Glutamatergic neuron (in vitro differentiated cells): ENCODE measurements at regions not wholly inside any gene's neighbourhood (a gene's known extent, or its start where the extent isn't known, plus 50 kb on each side); places are given as distances from the start of the nearest gene placed in this dataset.
"Not testable (repeated sequence)": the region's sequence is repeated elsewhere in the genome, so short reads cannot be mapped to it uniquely, and the experiment has no call there.

Experiments
- DNase-seq: peaks from one replicate; pipeline ENCODE4 v3.0.0; 2022
- H3K27ac Mint-ChIP-seq: one replicate; pipeline ENCODE4 v1.8.0; 2020; ENCODE audit warnings: mild to moderate bottlenecking, mixed read lengths, inconsistent platforms; ENCODE audit not compliant: unreplicated experiment
- H3K27me3 Mint-ChIP-seq: one replicate; pipeline ENCODE4 v1.8.0; 2020; ENCODE audit warnings: mild to moderate bottlenecking, moderate library complexity, mixed read lengths, inconsistent platforms; ENCODE audit not compliant: unreplicated experiment
- H3K36me3 Mint-ChIP-seq: one replicate; pipeline ENCODE4 v1.8.0; 2020; ENCODE audit warnings: mild to moderate bottlenecking, mixed read lengths, inconsistent platforms; ENCODE audit not compliant: unreplicated experiment
- H3K4me1 Mint-ChIP-seq: one replicate; pipeline ENCODE4 v1.8.0; 2020; ENCODE audit warnings: mild to moderate bottlenecking, low read depth, mixed read lengths, inconsistent platforms; ENCODE audit not compliant: unreplicated experiment
- H3K4me3 Mint-ChIP-seq: one replicate; pipeline ENCODE4 v1.8.0; 2020; ENCODE audit warnings: mild to moderate bottlenecking, mixed read lengths, inconsistent platforms; ENCODE audit not compliant: unreplicated experiment
- H3K9me3 Mint-ChIP-seq: one replicate; pipeline ENCODE4 v1.8.0; 2020; ENCODE audit warnings: mild to moderate bottlenecking, moderate library complexity, mixed read lengths, inconsistent platforms; ENCODE audit not compliant: unreplicated experiment
- TF ChIP-seq, protein P1 (sequence below): fragments of 200-600 bp; sonication (generic); IDR thresholded peaks from one replicate; pipeline ENCODE4 v1.5.0; 2021; ENCODE audit not compliant: partially characterized antibody, unreplicated experiment

DNA sequence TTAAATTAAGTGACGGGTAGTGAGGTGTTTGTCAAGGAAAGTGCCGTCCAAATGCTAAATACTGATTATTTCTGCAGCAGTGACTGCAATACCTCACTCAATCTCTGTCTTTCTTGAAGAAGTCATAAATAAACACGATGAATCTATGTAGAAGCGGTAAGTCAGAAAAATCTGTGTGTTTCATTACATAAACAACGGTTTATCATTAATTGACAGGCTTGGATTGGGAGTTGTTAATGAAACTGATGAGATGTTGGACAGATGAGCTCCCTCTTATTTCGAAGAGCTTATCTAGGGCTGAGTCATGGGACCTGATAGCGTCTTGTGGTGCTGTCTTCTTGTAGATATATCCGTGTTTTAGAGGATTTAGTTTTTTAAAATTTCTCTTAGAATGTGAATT lies 92.2 kb upstream of the SAMD11 start:
- peak overlapping the region; percentile 69 for H3K4me3 Mint-ChIP-seq
- H3K36me3 Mint-ChIP-seq, result no peaks in the 10 kb centered on the region
- peaks cover 4% of the 10 kb centered on the region for H3K9me3 Mint-ChIP-seq
- H3K4me1 Mint-ChIP-seq, result peaks cover 29% of the 10 kb centered on the region
- H3K27me3 Mint-ChIP-seq, result peaks cover 2% of the 10 kb centered on the region
- TF ChIP-seq, protein P1, sequence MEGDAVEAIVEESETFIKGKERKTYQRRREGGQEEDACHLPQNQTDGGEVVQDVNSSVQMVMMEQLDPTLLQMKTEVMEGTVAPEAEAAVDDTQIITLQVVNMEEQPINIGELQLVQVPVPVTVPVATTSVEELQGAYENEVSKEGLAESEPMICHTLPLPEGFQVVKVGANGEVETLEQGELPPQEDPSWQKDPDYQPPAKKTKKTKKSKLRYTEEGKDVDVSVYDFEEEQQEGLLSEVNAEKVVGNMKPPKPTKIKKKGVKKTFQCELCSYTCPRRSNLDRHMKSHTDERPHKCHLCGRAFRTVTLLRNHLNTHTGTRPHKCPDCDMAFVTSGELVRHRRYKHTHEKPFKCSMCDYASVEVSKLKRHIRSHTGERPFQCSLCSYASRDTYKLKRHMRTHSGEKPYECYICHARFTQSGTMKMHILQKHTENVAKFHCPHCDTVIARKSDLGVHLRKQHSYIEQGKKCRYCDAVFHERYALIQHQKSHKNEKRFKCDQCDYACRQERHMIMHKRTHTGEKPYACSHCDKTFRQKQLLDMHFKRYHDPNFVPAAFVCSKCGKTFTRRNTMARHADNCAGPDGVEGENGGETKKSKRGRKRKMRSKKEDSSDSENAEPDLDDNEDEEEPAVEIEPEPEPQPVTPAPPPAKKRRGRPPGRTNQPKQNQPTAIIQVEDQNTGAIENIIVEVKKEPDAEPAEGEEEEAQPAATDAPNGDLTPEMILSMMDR, result no peak
- peak overlapping the region; percentile 31 for H3K27ac Mint-ChIP-seq
- no peak for DNase-seq

- TF ChIP-seq, protein P1, result no peak
Observed at GRCh38 chr1:832136-832535, 91.6 kb upstream of the SAMD11 start.

GRCh38 chr1:833226-833625 lies 90.5 kb upstream of the SAMD11 start:
- peaks cover 31% of the 10 kb centered on the region for H3K4me1 Mint-ChIP-seq
- H3K9me3 Mint-ChIP-seq, H3K4me3 Mint-ChIP-seq, DNase-seq, H3K27ac Mint-ChIP-seq, H3K36me3 Mint-ChIP-seq, H3K27me3 Mint-ChIP-seq: not testable (repeated sequence)

More at GRCh38 chr1:832136-832535, 91.6 kb upstream of the SAMD11 start:
- H3K27ac Mint-ChIP-seq, result peak overlapping the region; percentile 39
- H3K27me3 Mint-ChIP-seq, result peaks cover 2% of the 10 kb centered on the region
- no peaks in the 10 kb centered on the region for H3K36me3 Mint-ChIP-seq
- H3K9me3 Mint-ChIP-seq, result peaks cover 4% of the 10 kb centered on the region
- DNase-seq, result no peak
- peaks cover 31% of the 10 kb centered on the region for H3K4me1 Mint-ChIP-seq
- peak overlapping the region; percentile 68 for H3K4me3 Mint-ChIP-seq

GRCh38 chr1:835509-835908 lies 88.2 kb upstream of the SAMD11 start:
- not testable (repeated sequence) for DNase-seq, H3K27me3 Mint-ChIP-seq, H3K4me3 Mint-ChIP-seq, H3K9me3 Mint-ChIP-seq, H3K27ac Mint-ChIP-seq
- H3K36me3 Mint-ChIP-seq, result peaks cover 16% of the 10 kb centered on the region
- H3K4me1 Mint-ChIP-seq, result peaks cover 19% of the 10 kb centered on the region

DNA sequence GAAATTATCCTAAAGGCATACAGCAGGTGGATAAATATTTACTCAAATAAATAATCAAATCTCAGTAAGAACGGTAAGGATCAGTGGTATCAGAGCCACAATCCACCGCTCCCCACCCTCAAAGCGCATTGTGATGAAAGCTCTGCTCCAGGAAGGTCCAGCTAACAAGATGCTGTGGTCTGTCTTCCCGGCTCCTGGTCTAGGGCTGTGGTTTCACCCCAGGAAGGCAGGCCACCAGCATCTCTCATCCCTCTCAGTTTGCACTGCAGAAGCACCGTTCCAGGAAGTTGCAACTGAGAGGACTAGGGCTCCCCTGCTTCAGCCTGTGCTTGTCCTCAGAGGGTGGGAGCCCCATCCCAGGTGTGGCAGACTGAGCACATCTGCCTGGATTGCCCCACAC lies 86.1 kb upstream of the SAMD11 start:
- H3K4me3 Mint-ChIP-seq, H3K9me3 Mint-ChIP-seq, H3K27me3 Mint-ChIP-seq, H3K27ac Mint-ChIP-seq, H3K4me1 Mint-ChIP-seq, DNase-seq: not testable (repeated sequence)
- peaks cover 16% of the 10 kb centered on the region for H3K36me3 Mint-ChIP-seq

GRCh38 chr1:838291-838690 lies 85.4 kb upstream of the SAMD11 start:
- not testable (repeated sequence) for H3K9me3 Mint-ChIP-seq, H3K4me1 Mint-ChIP-seq, H3K27me3 Mint-ChIP-seq, H3K4me3 Mint-ChIP-seq, H3K27ac Mint-ChIP-seq, DNase-seq
- peaks cover 16% of the 10 kb centered on the region for H3K36me3 Mint-ChIP-seq

DNA sequence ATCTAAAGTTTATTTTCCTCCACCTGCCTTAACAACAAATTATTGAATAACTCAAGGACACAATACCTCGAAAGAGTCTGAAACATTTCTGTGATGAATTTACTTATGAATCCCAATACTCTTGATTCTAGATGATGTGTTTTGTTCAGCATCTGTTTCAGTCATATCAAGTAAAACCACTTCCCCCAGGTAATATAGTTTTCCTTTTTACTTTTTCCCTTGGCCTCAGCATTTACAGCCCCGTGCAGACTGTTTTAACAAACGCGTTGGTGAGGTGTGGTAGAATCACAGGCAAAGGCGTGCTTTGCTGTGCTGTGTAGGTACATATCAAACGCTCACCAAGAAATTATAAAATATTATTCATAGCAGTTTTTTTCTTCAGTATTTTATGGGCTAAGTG lies 83.1 kb upstream of the SAMD11 start:
- not testable (repeated sequence) for H3K9me3 Mint-ChIP-seq, H3K27me3 Mint-ChIP-seq, H3K4me1 Mint-ChIP-seq, H3K27ac Mint-ChIP-seq, H3K4me3 Mint-ChIP-seq, DNase-seq
- H3K36me3 Mint-ChIP-seq, result peaks cover 16% of the 10 kb centered on the region

- H3K4me3 Mint-ChIP-seq, H3K9me3 Mint-ChIP-seq, H3K27ac Mint-ChIP-seq, DNase-seq, H3K4me1 Mint-ChIP-seq, H3K27me3 Mint-ChIP-seq: not testable (repeated sequence)
- H3K36me3 Mint-ChIP-seq, result peaks cover 16% of the 10 kb centered on the region
Observed at GRCh38 chr1:841671-842425, 81.9 kb upstream of the SAMD11 start.

- not testable (repeated sequence) for H3K4me3 Mint-ChIP-seq, H3K27me3 Mint-ChIP-seq, H3K27ac Mint-ChIP-seq, H3K4me1 Mint-ChIP-seq, H3K9me3 Mint-ChIP-seq, DNase-seq
- H3K36me3 Mint-ChIP-seq, result peaks cover 16% of the 10 kb centered on the region
Observed at GRCh38 chr1:842799-843198, 80.9 kb upstream of the SAMD11 start.

DNA sequence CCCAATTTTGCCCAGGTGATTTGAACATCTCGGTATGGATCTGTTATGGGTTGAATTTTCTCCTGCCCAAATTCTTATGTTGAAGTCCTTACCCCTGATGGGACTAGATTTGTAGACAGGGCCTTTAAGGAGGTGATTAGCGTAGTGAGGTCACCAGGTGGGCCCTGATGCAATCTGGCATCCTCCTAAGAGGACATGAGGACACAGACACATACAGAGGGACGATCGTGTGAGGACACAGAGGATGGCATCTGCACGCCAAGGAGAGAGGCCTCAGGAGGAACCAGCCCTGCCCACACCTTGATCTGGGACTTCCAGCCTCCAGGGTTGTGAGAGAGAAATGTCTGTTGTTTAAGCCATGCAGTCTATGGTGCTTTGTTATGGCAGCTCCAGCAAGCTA lies 79.8 kb upstream of the SAMD11 start:
- not testable (repeated sequence) for H3K27me3 Mint-ChIP-seq, DNase-seq, H3K9me3 Mint-ChIP-seq, H3K36me3 Mint-ChIP-seq, H3K4me1 Mint-ChIP-seq, H3K4me3 Mint-ChIP-seq, H3K27ac Mint-ChIP-seq
